ENCODE measurements at regions not wholly inside any gene's neighbourhood (a gene's known extent, or its start where the extent isn't known, plus 50 kb on each side); places are given as distances from the start of the nearest gene placed in this dataset.

GRCh38 chr5:111855356-111855755 lies 98.4 kb upstream of the NREP start:
- Histone ChIP-seq H3K4me3 (no peak overlapping the region), H3K9me3 (no peaks in the 10 kb centered on the region), H3K4me1 (peaks cover 0 to 27% of the 10 kb centered on the region in 2 donors), H3K27me3 (no peaks in the 10 kb centered on the region), H3K36me3 (no peaks in the 10 kb centered on the region), H3K27ac (no peak overlapping the region)
- no peak for TF ChIP-seq CTCF (IDR thresholded peaks at IDR 0.05)
- no peak for DNase-seq (ENCODE audit: low spot score)

- DNase-seq (ENCODE audit: low spot score), result no peak
Measured at GRCh38 chr5:111854186-111854585, 97.2 kb upstream of the NREP start.

DNA sequence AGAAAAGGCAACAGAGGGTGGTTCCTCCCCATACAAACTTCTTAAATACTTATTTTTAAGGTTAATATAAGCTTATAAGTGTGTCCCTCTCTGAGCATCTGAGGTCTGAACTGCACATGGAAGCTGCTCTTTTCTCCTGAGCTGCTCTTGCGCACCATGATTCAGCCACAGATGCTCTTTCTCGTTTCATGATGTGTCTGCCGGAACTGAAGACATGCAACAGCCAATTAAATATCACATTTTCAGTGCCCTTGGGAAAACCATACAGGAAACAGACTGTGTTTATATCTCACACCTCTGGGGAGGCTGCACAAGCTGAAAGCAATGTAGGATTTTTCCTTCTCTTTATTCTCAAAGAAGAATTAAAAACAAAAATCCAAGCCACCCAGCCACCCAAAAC lies 96.8 kb upstream of the NREP start:
- no peak for DNase-seq (ENCODE audit: low spot score)
- no peaks in the 10 kb centered on the region for H3K36me3 ChIP-seq
- H3K4me1 ChIP-seq, result peaks cover 0 to 16% of the 10 kb centered on the region in 2 donors
- TF ChIP-seq CTCF (IDR thresholded peaks at IDR 0.05), result no peak
- no peaks in the 10 kb centered on the region for H3K9me3 ChIP-seq
- H3K27ac ChIP-seq, result no peak overlapping the region
- H3K27me3 ChIP-seq, result no peaks in the 10 kb centered on the region
- no peak overlapping the region for H3K4me3 ChIP-seq

More at GRCh38 chr5:111854186-111854585, 97.2 kb upstream of the NREP start:
- Histone ChIP-seq H3K27ac (no peak overlapping the region), H3K27me3 (no peaks in the 10 kb centered on the region), H3K4me1 (peaks cover 0 to 21% of the 10 kb centered on the region in 2 donors), H3K36me3 (no peaks in the 10 kb centered on the region), H3K9me3 (no peaks in the 10 kb centered on the region), H3K4me3 (no peak overlapping the region)
- no peak for TF ChIP-seq CTCF (IDR thresholded peaks at IDR 0.05)

DNA sequence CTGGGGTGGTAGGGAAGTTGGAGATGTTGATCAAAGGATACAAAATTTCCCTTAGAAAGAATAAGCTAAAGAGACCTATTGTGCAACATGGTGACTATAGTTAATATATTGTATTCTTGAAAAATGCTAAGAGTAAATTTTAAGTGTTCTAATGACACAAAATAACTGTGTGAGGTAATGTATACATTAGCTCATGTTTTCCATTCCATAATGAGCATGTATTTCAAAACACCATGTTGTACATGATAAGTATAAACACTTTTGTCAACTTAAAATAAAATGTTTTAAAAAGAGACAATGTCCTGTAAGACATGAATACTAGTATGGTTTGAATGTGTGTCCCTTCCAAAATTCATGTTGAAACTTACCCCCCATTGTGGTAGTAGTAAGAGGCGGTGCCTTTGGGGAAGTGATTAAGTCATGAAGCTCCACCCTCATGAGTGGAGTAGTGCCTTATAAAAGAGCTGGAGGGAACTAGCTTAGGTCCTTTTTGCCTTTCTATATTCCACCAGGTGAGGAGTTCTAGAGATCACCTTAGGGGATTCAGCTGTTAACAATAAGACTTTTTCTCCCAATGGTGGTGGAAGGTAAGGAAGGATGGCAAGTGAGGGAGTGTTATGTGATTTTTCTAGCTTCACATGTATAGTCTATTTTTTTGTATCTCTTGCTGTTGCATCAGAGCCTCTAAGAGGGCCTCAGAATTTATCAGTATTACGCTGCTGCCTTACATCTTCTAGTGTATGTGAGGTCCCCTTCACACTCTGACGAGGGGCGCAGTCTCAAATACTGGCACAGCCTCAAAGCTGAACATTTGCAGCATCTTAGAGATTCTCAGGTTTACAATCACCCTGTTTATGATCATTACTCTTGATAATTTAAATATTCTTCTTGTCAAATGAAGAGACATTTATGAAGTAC lies 94.9 kb upstream of the NREP start:
- Histone ChIP-seq H3K36me3 (no peaks in the 10 kb centered on the region), H3K4me1 (peaks cover 0 to 6% of the 10 kb centered on the region in 2 donors), H3K27ac (no peak overlapping the region), H3K27me3 (no peaks in the 10 kb centered on the region), H3K4me3 (no peak overlapping the region), H3K9me3 (no peaks in the 10 kb centered on the region)
- DNase-seq (ENCODE audit: low spot score), result no peak
- TF ChIP-seq CTCF (IDR thresholded peaks at IDR 0.05), result no peak

GRCh38 chr5:111848476-111848875 lies 91.5 kb upstream of the NREP start:
- Histone ChIP-seq H3K27ac (no peak overlapping the region), H3K36me3 (no peaks in the 10 kb centered on the region), H3K4me3 (no peak overlapping the region), H3K9me3 (no peaks in the 10 kb centered on the region), H3K4me1 (no peaks in the 10 kb centered on the region), H3K27me3 (no peaks in the 10 kb centered on the region)
- no peak for TF ChIP-seq CTCF (IDR thresholded peaks at IDR 0.05)
- DNase-seq (ENCODE audit: low spot score), result no peak

All from right atrium auricular region (tissue), 2 donors.